Head of caudate nucleus (tissue), 42 donors: ENCODE measurements at regions not wholly inside any gene's neighbourhood (a gene's known extent, or its start where the extent isn't known, plus 50 kb on each side); places are given as distances from the start of the nearest gene placed in this dataset.

ENCODE experiments used
- DNase-seq, 42 donors: peaks; one replicate each; pipeline versions ENCODE4 v3.0.0 to v3.0.0-alpha.2; 2020 to 2021; ENCODE audit warnings: mixed read lengths in 7 of 42
- intact Hi-C: fragments of 100-400 bp; cut with DNase I; formaldehyde crosslinking; loops from one replicate; pipeline ENCODE4 v1.15.0; 2022

DNA sequence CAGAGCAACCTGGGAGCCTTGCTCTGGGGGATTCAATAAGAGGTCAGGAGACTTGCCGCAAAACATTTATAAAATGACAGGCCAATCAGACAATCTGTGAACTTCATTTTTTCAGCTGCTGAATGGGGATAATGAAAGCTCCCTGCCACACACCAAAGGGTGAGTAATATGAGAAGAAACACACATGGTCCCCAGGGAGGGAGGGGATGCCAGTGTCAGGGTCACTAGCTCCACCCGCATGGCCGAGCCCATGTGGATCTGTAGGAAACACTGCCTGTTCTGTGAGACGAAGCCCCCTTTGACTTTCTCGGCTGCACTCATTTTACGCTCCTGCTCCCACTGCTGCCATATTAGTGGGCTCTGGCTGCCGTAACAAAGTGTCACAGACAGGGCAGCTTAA is 521.0 kb upstream of the RAB6C start:
- intact Hi-C loops: no loop called here
- DNase-seq: no peak

- peak in 6 of 42 donors; percentile 21 to 47 (median 34) for DNase-seq
- intact Hi-C loops: no loop called here
Measured at GRCh38 chr2:129459200-129459876, 520.1 kb upstream of the RAB6C start.

DNA sequence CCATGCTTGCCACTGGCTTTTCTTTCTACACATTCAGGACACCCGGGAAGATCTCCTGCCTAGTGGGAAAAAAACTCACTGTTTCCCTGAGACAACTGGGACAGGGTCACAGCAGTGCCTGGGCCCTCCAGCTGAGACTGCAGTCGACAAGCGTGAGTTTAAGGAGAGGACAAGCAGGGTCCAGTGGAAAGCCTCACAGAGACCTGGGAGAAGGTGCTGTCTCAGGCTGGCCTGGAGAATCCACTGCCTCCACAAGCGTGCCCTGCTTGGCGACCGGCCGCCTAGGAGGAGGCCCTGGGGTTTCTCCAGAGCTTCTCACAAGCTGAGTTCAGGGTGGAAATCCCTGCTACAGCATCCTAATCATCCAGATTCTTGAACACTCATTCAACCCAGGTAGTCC is 519.6 kb upstream of the RAB6C start:
- intact Hi-C loops: no loop called here
- no peak for DNase-seq

GRCh38 chr2:129460299-129461198 is 518.9 kb upstream of the RAB6C start:
- no peak for DNase-seq
- intact Hi-C loops: no loop called here

- intact Hi-C loops: no loop called here
- no peak for DNase-seq
Measured at GRCh38 chr2:129462349-129462748, 517.1 kb upstream of the RAB6C start.

DNA sequence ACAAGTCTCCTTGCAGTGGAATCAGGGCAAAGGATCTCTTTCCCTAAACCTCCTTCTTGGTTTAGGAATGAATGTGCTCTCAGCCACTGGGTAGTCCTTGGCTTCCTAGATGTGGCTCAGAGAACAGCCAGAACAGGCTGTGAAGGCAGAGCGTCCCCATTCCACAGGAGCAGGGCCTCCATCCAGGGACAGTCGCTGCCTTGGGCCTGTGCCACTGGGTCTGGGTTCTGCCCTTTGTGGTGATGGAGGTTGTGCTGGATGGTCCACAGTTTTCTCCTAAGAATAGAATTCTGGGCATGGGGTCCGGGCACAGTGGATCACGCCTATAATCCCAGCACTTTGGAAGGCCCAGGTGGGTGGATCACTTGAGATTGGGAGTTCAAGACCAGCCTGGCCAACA is 516.5 kb upstream of the RAB6C start:
- intact Hi-C loops: no loop called here
- no peak for DNase-seq

DNA sequence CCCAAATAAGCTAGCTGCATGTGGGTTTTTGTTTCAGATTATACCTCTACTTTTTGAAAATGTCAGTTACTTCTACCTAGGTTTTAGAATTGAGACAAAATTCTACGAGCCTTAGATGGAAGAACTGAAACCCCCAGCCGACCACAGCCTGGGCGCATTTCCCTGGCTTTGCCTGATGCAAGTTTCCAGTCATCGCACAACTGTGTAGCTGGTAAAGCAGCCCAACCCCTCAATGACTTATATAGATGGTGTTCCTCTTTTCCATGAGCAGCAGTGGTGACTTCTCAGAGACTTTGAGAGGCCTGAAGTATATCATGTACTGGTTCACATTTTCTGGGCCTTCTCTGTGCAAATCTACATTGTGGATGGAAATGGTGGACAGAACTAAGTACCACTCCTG is 515.4 kb upstream of the RAB6C start:
- intact Hi-C loops: no loop called here
- DNase-seq: peak in 7 of 42 donors; percentile 16 to 50 (median 36)

- DNase-seq: no peak
- intact Hi-C loops: no loop called here
Measured at GRCh38 chr2:129464631-129465030, 514.8 kb upstream of the RAB6C start.

DNA sequence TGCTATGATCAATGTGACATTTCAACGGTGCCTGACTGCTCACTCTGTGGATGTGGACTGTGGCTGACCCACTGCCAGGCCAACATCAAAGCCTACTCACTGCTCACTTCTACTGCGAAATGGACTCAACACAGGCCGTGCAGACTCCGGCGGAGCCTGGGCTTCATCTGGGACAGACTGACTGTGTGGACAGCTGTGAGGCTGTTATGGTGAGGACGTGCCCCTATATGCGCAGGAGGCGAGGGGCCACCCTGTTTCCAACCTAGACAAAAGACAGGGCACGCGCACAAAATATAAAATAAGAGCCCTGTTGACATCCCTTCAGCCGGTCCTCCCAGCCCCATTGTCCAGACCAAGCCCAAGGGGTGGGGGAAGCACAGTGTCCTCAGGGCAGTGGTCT is 514.4 kb upstream of the RAB6C start:
- intact Hi-C loops: no loop called here
- no peak for DNase-seq

- DNase-seq: no peak
- intact Hi-C loops: no loop called here
Measured at GRCh38 chr2:129466389-129466788, 513.1 kb upstream of the RAB6C start.

DNA sequence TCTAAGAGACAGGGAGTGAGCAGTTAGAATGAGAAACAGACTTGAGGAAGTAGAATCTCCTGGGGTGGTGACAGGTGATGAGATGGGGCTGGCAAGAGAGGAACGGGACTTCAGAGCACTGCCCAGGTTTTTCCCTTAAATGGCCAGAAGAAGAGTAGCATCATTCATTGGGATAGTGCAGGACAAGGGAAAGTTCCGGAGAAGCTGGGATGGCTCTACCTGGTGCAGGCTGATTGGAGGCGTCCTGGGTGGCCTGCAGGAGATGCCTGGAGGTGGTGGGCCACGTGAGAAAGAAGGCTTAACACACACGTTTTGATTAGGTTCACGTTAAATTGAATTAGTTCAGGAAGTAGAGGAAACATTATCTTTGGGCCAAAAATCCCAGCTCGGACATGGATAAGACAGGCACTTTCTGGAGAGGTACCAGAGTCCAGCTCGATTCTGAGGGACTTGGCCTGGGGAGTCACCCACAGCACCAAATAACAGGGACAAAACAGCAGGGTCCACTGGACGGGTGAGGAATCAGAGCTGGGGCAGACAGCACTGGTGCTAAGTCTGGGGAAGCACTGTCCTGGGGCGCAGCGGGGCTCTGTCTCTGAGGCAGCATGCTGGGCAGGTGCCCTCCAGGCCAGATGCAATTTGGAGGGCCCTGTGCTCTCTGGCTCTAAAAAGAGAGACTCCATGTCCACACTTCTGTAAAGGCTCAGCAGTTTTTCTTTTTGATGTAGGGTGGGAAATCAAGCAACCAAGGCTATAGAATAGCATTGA is 512.3 kb upstream of the RAB6C start:
- DNase-seq: no peak
- intact Hi-C loops: no loop called here

DNA sequence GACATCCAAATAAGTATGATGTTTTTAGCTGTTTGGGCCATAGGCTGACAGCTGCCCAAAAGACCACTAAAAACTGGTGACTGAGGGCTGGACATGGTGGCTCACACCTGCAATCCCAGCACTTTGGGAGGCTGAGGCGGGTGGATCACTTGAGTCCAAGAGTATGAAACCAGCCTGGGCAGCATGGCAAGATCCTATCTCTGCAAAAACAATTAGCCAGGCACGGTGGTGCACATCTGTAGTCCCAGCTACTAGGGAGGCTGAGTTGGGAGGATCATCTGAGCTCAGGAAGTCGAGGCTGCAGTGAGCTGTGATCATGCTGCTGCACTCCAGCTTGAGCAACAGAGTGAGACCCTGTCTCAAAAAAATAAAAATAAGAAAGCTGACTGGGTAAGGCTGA is 511.5 kb upstream of the RAB6C start:
- intact Hi-C loops: no loop called here

DNA sequence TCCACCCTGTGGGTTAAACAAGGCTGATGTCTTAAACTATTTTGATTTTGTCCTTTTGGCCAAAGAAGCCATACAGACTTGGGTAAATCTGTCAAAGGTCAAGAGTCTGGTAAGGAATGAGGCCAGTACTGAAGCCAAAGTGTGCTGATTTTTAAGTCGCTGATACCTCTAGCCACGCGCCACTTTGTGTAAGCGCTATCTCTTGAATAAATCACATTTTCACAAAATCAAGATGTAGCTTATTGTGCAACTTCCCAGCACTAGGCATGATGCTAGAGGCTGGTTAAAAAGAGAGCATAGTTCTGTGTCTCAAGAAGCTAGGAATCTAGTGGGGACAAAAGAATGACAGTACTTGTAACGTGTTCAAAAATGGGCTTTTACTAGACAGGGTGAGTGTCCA is 510.6 kb upstream of the RAB6C start:
- intact Hi-C loops: no loop called here
- no peak for DNase-seq

More for the DNA sequence above, 511.5 kb upstream of the RAB6C start:
- DNase-seq: no peak

GRCh38 chr2:129469389-129469788 is 510.1 kb upstream of the RAB6C start:
- intact Hi-C loops: no loop called here
- peak in 8 of 42 donors; percentile 14 to 59 (median 24) for DNase-seq

- intact Hi-C loops: no loop called here
- DNase-seq: peak in 22 of 42 donors; percentile 9 to 80 (median 52)
Measured at GRCh38 chr2:129469871-129470270, 509.6 kb upstream of the RAB6C start.

DNA sequence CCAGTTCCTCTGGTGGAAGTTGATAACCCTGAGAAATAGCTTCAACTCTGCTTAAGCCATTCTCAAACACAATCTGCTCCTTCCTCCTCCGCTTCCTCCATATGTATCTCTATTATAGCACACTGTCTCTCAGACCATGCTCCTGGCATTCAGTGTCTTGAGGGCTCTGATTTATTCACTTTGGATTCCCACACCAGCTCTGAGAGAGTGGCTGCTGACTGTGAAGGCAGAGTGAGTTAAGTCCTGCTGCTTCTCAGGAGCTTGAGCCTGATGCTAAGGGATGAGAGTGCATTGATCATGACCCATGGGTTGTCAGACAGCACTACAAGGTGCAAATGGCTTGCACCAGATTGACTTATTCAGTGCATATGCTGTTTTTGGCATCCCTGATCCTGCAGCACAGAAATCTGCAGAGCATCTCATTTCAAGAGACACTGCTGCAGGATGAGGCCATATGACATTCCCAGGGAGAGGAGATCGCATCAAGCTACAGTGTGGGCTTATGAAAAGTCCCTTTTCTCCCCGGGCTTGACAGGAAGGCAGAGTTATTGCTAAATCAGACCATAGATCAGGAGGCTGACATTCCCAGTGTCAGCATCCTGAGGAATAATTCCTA is 500.5 kb upstream of the RAB6C start:
- intact Hi-C loops: no loop called here
- peak in 3 of 42 donors; percentile 18 to 34 (median 23) for DNase-seq

- intact Hi-C loops: no loop called here
- no peak for DNase-seq
Measured at GRCh38 chr2:129479892-129480291, 499.6 kb upstream of the RAB6C start.

GRCh38 chr2:129480790-129481189 is 498.7 kb upstream of the RAB6C start:
- DNase-seq: no peak
- intact Hi-C loops: no loop called here
